Panc1 (cell line): ENCODE measurements at regions not wholly inside any gene's neighbourhood (a gene's known extent, or its start where the extent isn't known, plus 50 kb on each side); places are given as distances from the start of the nearest gene placed in this dataset.

Experiments
- ATAC-seq: fragments of 200-7000 bp; cut with Tn5 transposase; 2 replicates; pipeline ENCODE4 v1.9.1; 2020; ENCODE audit warnings: mild to moderate bottlenecking, moderate library complexity
- BruUV-seq: library from RNA; stranded (reverse); fragments of 400-500 nt; replicated peaks from 2 replicates; lab custom pipeline; 2021; lab: Mats Ljungman, UMichigan
- CTCF ChIA-PET: fragments of 300-600 bp; sonication (Branson Sonifier 250); formaldehyde crosslinking; loops from one replicate; lab custom pipeline; 2022; ENCODE audit warnings: antibody characterized with exemption; lab: Charles Lee
- POLR2A ChIA-PET: fragments of 300-600 bp; sonication (Branson Sonifier 250); formaldehyde crosslinking; loops from one replicate; lab custom pipeline; 2022; ENCODE audit warnings: antibody characterized with exemption; lab: Charles Lee
- DNase-seq: peaks from one replicate; pipeline ENCODE4 v3.0.0-alpha.2; 2010; ENCODE audit warnings: low read depth, low spot score
- H3K27ac ChIP-seq: 2 replicates; pipeline ENCODE4 v1.5.1; 2011; ENCODE audit warnings: mild to moderate bottlenecking, low read length, inconsistent platforms
- H3K27me3 ChIP-seq: fragments of 200-500 bp; sonication (Bioruptor generic); 2 replicates; pipeline ENCODE4 v1.6.0; 2014; ENCODE audit warnings: low read length, inconsistent platforms; ENCODE audit not compliant: control insufficient read depth, insufficient read depth
- H3K36me3 ChIP-seq: fragments of 200-500 bp; sonication (Bioruptor generic); 2 replicates; pipeline ENCODE4 v1.5.1; 2014; ENCODE audit warnings: inconsistent platforms, mild to moderate bottlenecking, low read length, moderate library complexity; ENCODE audit not compliant: control insufficient read depth, insufficient read depth
- H3K4me1 ChIP-seq: 2 replicates; pipeline ENCODE4 v1.5.1; 2011; ENCODE audit warnings: inconsistent platforms, mild to moderate bottlenecking, low read length, moderate library complexity; ENCODE audit not compliant: control insufficient read depth, insufficient read depth
- H3K4me3 ChIP-seq, 2 experiments: 2 replicates each; pipeline ENCODE4 v1.5.1; 2011 to 2012; ENCODE audit warnings: low read depth in 2 of 2, low read length in 2 of 2, mild to moderate bottlenecking in 2 of 2, inconsistent platforms in 1 of 2, moderate library complexity in 1 of 2
- H3K9me3 ChIP-seq: fragments of 200-500 bp; sonication (Bioruptor generic); 2 replicates; pipeline ENCODE4 v1.5.1; 2014; ENCODE audit warnings: low read depth, mild to moderate bottlenecking, inconsistent platforms, low read length, moderate library complexity; ENCODE audit not compliant: control insufficient read depth, insufficient read depth
- CTCF ChIP-seq: fragments of 450-650 bp; IDR thresholded peaks from 2 replicates; pipeline ENCODE4 v1.5.1; 2017; ENCODE audit warnings: mild to moderate bottlenecking
- POLR2AphosphoS5 ChIP-seq: IDR thresholded peaks from 2 replicates; pipeline ENCODE4 v1.6.1; 2012; ENCODE audit warnings: mild to moderate bottlenecking, low read depth, low read length, moderate library complexity
- SIN3A ChIP-seq: IDR thresholded peaks from 2 replicates; pipeline ENCODE4 v1.6.1; 2012; ENCODE audit warnings: low read depth, mild to moderate bottlenecking, low read length, moderate library complexity, borderline replicate concordance; ENCODE audit not compliant: insufficient read depth
- TCF7L2 ChIP-seq: IDR thresholded peaks from 2 replicates; pipeline ENCODE4 v1.6.1; 2011; ENCODE audit warnings: mild to moderate bottlenecking, low read depth, low read length, inconsistent platforms
- in situ Hi-C: cut with HindIII; loops from 2 replicates; pipeline ENCODE4 v1.10.0; 2016; ENCODE audit warnings: low sequenced_read_pairs, low pct_unique_long_range_greater_than_20kb
- intact Hi-C: fragments of 100-400 bp; cut with micrococcal nuclease; formaldehyde crosslinking; loops from one replicate; pipeline ENCODE4 v1.10.0; 2022; ENCODE audit not compliant: unreplicated experiment
- TF ChIP-seq, protein P1 (sequence below), 2 experiments: IDR thresholded peaks; 2 replicates each; pipeline ENCODE4 v1.6.1; 2011 to 2012; ENCODE audit warnings: low read depth in 2 of 2, control low read depth in 1 of 2, low read length in 1 of 2, mild to moderate bottlenecking in 1 of 2, moderate library complexity in 1 of 2; ENCODE audit not compliant: insufficient read depth in 1 of 2

DNA sequence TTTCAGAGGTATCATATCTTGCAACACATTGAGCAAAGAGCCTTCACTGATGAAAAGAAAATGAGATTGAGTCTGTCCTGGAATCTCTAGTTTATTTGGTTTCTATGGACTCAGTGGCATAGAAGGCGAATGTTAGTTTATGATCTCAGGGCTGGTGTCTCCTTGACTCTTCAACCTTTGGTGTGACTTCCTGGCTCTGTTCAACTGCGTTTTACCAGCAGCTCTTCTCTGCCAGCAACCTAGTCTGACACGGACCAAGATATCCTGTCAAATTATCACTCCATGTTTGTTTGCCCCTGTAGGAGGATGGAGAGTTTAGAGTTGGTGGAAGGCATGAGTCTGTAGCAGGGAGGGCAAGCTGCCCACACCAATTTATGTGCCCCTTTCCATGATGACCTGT, 82.9 kb upstream of the TBC1D5 start:
- Histone ChIP-seq H3K9me3 (no peaks in the 10 kb centered on the region), H3K27me3 (no peaks in the 10 kb centered on the region), H3K27ac (no peak overlapping the region), H3K4me3 (no peak overlapping the region), H3K4me1 (no peaks in the 10 kb centered on the region), H3K36me3 (no peaks in the 10 kb centered on the region; the same call in 1 of the 2 replicates)
- intact Hi-C loops (no loop called here), in situ Hi-C loops (no loop called here)
- TF ChIP-seq POLR2AphosphoS5 (no peak), TCF7L2 (no peak), CTCF (no peak), SIN3A (no peak)
- TF ChIP-seq, protein P1, sequence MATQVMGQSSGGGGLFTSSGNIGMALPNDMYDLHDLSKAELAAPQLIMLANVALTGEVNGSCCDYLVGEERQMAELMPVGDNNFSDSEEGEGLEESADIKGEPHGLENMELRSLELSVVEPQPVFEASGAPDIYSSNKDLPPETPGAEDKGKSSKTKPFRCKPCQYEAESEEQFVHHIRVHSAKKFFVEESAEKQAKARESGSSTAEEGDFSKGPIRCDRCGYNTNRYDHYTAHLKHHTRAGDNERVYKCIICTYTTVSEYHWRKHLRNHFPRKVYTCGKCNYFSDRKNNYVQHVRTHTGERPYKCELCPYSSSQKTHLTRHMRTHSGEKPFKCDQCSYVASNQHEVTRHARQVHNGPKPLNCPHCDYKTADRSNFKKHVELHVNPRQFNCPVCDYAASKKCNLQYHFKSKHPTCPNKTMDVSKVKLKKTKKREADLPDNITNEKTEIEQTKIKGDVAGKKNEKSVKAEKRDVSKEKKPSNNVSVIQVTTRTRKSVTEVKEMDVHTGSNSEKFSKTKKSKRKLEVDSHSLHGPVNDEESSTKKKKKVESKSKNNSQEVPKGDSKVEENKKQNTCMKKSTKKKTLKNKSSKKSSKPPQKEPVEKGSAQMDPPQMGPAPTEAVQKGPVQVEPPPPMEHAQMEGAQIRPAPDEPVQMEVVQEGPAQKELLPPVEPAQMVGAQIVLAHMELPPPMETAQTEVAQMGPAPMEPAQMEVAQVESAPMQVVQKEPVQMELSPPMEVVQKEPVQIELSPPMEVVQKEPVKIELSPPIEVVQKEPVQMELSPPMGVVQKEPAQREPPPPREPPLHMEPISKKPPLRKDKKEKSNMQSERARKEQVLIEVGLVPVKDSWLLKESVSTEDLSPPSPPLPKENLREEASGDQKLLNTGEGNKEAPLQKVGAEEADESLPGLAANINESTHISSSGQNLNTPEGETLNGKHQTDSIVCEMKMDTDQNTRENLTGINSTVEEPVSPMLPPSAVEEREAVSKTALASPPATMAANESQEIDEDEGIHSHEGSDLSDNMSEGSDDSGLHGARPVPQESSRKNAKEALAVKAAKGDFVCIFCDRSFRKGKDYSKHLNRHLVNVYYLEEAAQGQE (IDR thresholded peaks at IDR 0.05; ENCODE audit: insufficient read depth in 1 of 2, low read depth in 2 of 2, low read length in 1 of 2), result no peak
- CTCF ChIA-PET, result no interaction called here
- POLR2A ChIA-PET, result no interaction called here
- no TSS peak for BruUV-seq
- DNase-seq (no peak), ATAC-seq (no peak)

DNA sequence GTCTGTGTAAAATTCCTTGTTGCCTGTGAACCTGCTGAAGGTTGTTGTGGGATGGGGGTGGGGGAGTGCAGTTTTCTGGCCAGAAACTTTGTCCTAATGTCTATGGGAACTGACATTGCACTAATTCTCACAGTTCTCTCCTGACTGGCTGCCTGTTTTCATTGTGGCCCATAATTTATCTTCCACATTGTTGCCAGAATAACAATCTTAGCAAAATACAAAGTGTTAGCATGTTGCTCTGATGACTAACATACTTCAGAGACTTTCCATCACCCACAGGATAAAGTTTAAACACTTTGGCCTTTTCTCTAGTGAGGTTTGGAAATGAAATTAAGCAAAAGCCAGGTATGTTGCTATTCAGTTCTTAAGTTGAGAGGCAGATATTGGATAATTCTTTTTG, 81.4 kb upstream of the TBC1D5 start:
- intact Hi-C loops, result no loop called here
- POLR2A ChIA-PET, result no interaction called here
- no peaks in the 10 kb centered on the region for H3K27me3 ChIP-seq
- no peak overlapping the region for H3K4me3 ChIP-seq
- CTCF ChIA-PET, result no interaction called here
- H3K9me3 ChIP-seq, result no peaks in the 10 kb centered on the region
- ATAC-seq, result no peak
- DNase-seq, result no peak
- H3K27ac ChIP-seq, result no peak overlapping the region
- TF ChIP-seq POLR2AphosphoS5 (no peak), SIN3A (no peak), CTCF (no peak), TCF7L2 (no peak)
- TF ChIP-seq, protein P1 (IDR thresholded peaks at IDR 0.05; ENCODE audit: insufficient read depth in 1 of 2, low read depth in 2 of 2, low read length in 1 of 2), result no peak
- in situ Hi-C loops, result no loop called here
- H3K4me1 ChIP-seq, result no peaks in the 10 kb centered on the region
- no peaks in the 10 kb centered on the region; the same call in 1 of the 2 replicates for H3K36me3 ChIP-seq
- BruUV-seq, result no TSS peak
